Endothelial cell (in vitro differentiated cells): ENCODE measurements at regions not wholly inside any gene's neighbourhood (a gene's known extent, or its start where the extent isn't known, plus 50 kb on each side); places are given as distances from the start of the nearest gene placed in this dataset.

Experiments
- DNase-seq: peaks from one replicate; pipeline ENCODE4 v3.0.0; 2021; ENCODE audit warnings: low spot score
- H3K27ac Mint-ChIP-seq: one replicate; pipeline ENCODE4 v1.8.0; 2021; ENCODE audit warnings: mixed read lengths, inconsistent platforms; ENCODE audit not compliant: unreplicated experiment
- H3K27me3 Mint-ChIP-seq: one replicate; pipeline ENCODE4 v1.8.0; 2021; ENCODE audit warnings: mild to moderate bottlenecking, moderate library complexity, mixed read lengths, inconsistent platforms; ENCODE audit not compliant: unreplicated experiment
- H3K36me3 Mint-ChIP-seq: one replicate; pipeline ENCODE4 v1.8.0; 2021; ENCODE audit warnings: mild to moderate bottlenecking, low read depth, mixed read lengths, inconsistent platforms; ENCODE audit not compliant: unreplicated experiment
- H3K4me1 Mint-ChIP-seq: one replicate; pipeline ENCODE4 v1.8.0; 2021; ENCODE audit warnings: mild to moderate bottlenecking, mixed read lengths, inconsistent platforms; ENCODE audit not compliant: unreplicated experiment
- H3K4me3 Mint-ChIP-seq: one replicate; pipeline ENCODE4 v1.8.0; 2021; ENCODE audit warnings: mild to moderate bottlenecking, mixed read lengths, inconsistent platforms; ENCODE audit not compliant: unreplicated experiment
- H3K9me3 Mint-ChIP-seq: one replicate; pipeline ENCODE4 v1.8.0; 2021; ENCODE audit warnings: mixed read lengths, inconsistent platforms; ENCODE audit not compliant: unreplicated experiment
- CTCF ChIP-seq: fragments of 200-600 bp; sonication (generic); IDR thresholded peaks from one replicate; pipeline ENCODE4 v1.5.0; 2021; ENCODE audit warnings: antibody characterized with exemption; ENCODE audit not compliant: unreplicated experiment

- Mint-ChIP-seq H3K4me1 (peaks cover 2% of the 10 kb centered on the region), H3K27me3 (peaks cover 2% of the 10 kb centered on the region), H3K27ac (no peak overlapping the region), H3K36me3 (no peaks in the 10 kb centered on the region), H3K9me3 (no peaks in the 10 kb centered on the region), H3K4me3 (no peak overlapping the region)
- DNase-seq = no peak
- TF ChIP-seq CTCF = no peak
Measured at GRCh38 chrX:69033936-69034335, 131.3 kb downstream of the PJA1 start.

GRCh38 chrX:69032601-69033000, 132.7 kb downstream of the PJA1 start:
- no peak for DNase-seq
- Mint-ChIP-seq H3K4me1 (peaks cover 7% of the 10 kb centered on the region), H3K36me3 (no peaks in the 10 kb centered on the region), H3K9me3 (no peaks in the 10 kb centered on the region), H3K27ac (no peak overlapping the region), H3K4me3 (no peak overlapping the region), H3K27me3 (peaks cover 2% of the 10 kb centered on the region)
- no peak for TF ChIP-seq CTCF

GRCh38 chrX:69031971-69032391, 133.3 kb downstream of the PJA1 start:
- Mint-ChIP-seq H3K27ac (no peak overlapping the region), H3K4me1 (peaks cover 12% of the 10 kb centered on the region), H3K9me3 (no peaks in the 10 kb centered on the region), H3K27me3 (peaks cover 2% of the 10 kb centered on the region), H3K36me3 (no peaks in the 10 kb centered on the region), H3K4me3 (no peak overlapping the region)
- DNase-seq = no peak
- TF ChIP-seq CTCF = no peak

- no peak for TF ChIP-seq CTCF
- H3K27ac Mint-ChIP-seq = no peak overlapping the region
- H3K9me3 Mint-ChIP-seq = no peaks in the 10 kb centered on the region
- H3K36me3 Mint-ChIP-seq = no peaks in the 10 kb centered on the region
- no peak for DNase-seq
- H3K4me1 Mint-ChIP-seq = peaks cover 13% of the 10 kb centered on the region
- H3K4me3 Mint-ChIP-seq = no peak overlapping the region
- peaks cover 2% of the 10 kb centered on the region for H3K27me3 Mint-ChIP-seq
Measured at GRCh38 chrX:69031181-69031580, 134.1 kb downstream of the PJA1 start.

GRCh38 chrX:69029771-69030170, 135.5 kb downstream of the PJA1 start:
- Mint-ChIP-seq H3K27me3 (peaks cover 2% of the 10 kb centered on the region), H3K4me1 (peaks cover 13% of the 10 kb centered on the region), H3K9me3 (no peaks in the 10 kb centered on the region), H3K4me3 (no peak overlapping the region), H3K36me3 (no peaks in the 10 kb centered on the region), H3K27ac (no peak overlapping the region)
- TF ChIP-seq CTCF = no peak
- no peak for DNase-seq
